HG03439 (cell line): ENCODE measurements at regions not wholly inside any gene's neighbourhood (a gene's known extent, or its start where the extent isn't known, plus 50 kb on each side); places are given as distances from the start of the nearest gene placed in this dataset.

Experiments
- ATAC-seq: cut with Tn5 transposase; IDR thresholded peaks from one replicate; pipeline ENCODE4 v1.9.1; 2021; ENCODE audit warnings: mild to moderate bottlenecking, moderate library complexity; ENCODE audit not compliant: unreplicated experiment

- ATAC-seq: no peak
These were observed 76.8 kb upstream of the CHRNA7 start for GRCh38 chr15:31953478-31953877.

GRCh38 chr15:31954374-31955172 is 75.7 kb upstream of the CHRNA7 start:
- no peak for ATAC-seq

- ATAC-seq: no peak
These were observed 74.6 kb upstream of the CHRNA7 start for GRCh38 chr15:31955734-31956133.

GRCh38 chr15:31957581-31957980 is 72.7 kb upstream of the CHRNA7 start:
- ATAC-seq: no peak

GRCh38 chr15:31964586-31965307 is 65.6 kb upstream of the CHRNA7 start:
- no peak for ATAC-seq

- ATAC-seq: no peak
These were observed 60.3 kb upstream of the CHRNA7 start for GRCh38 chr15:31970007-31970406.

- ATAC-seq: no peak
These were observed 57.1 kb upstream of the CHRNA7 start for GRCh38 chr15:31973197-31973596.

GRCh38 chr15:31974154-31974794 is 56.0 kb upstream of the CHRNA7 start:
- no peak for ATAC-seq

- no peak for ATAC-seq
These were observed 55.2 kb upstream of the CHRNA7 start for GRCh38 chr15:31974855-31975829.

GRCh38 chr15:31975830-31976229 is 54.5 kb upstream of the CHRNA7 start:
- ATAC-seq: no peak

- no peak for ATAC-seq
These were observed 53.2 kb upstream of the CHRNA7 start for GRCh38 chr15:31977138-31977537.

- no peak for ATAC-seq
These were observed 52.3 kb upstream of the CHRNA7 start for GRCh38 chr15:31977812-31978661.
